DMS79 (cell line): ENCODE measurements at regions not wholly inside any gene's neighbourhood (a gene's known extent, or its start where the extent isn't known, plus 50 kb on each side); places are given as distances from the start of the nearest gene placed in this dataset.
"Not testable (repeated sequence)": the region's sequence is repeated elsewhere in the genome, so short reads cannot be mapped to it uniquely, and the experiment has no call there.

ENCODE experiments used
- DNase-seq: peaks from one replicate; lab custom pipeline; 2025; lab: John Stamatoyannopoulos, UW

DNA sequence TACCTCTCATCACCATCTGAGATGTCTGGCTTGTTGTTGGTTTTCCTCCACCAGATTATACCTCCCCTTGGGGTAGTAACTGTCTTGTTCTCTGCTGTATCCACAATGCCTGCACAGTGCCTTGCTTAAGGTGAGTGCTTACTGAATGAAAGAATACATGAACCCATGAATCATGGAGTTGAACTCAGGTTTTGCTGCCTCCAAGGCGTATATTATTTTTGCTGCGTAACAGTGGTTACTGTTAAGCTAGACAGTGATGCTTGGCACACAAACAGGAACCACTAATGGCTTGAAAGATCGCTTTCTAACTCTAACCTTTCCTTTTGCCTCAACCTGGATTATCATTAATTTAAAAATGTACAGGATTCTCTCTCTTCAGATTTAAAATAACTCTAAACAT lies 695.8 kb downstream of the TOX3 start:
- DNase-seq: no peak

DNA sequence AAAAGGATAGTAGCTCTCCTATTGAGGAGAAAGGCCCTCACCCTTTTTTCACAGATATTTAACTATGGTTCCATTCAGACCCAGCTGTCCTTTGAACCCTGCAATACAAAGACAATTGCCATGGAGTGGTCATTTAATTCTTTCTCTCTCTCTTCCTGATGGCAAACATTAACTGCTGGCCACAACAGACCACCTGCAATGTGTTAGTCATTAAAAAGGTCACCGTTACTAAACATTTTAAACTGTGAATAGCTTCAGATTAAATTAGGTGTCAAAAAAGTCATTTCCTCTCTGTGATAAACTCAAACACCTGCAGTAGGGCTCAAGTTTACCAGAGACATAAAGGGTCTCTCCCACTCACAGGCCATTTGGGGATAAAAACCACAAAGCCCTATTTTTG lies 697.2 kb downstream of the TOX3 start:
- no peak for DNase-seq

DNA sequence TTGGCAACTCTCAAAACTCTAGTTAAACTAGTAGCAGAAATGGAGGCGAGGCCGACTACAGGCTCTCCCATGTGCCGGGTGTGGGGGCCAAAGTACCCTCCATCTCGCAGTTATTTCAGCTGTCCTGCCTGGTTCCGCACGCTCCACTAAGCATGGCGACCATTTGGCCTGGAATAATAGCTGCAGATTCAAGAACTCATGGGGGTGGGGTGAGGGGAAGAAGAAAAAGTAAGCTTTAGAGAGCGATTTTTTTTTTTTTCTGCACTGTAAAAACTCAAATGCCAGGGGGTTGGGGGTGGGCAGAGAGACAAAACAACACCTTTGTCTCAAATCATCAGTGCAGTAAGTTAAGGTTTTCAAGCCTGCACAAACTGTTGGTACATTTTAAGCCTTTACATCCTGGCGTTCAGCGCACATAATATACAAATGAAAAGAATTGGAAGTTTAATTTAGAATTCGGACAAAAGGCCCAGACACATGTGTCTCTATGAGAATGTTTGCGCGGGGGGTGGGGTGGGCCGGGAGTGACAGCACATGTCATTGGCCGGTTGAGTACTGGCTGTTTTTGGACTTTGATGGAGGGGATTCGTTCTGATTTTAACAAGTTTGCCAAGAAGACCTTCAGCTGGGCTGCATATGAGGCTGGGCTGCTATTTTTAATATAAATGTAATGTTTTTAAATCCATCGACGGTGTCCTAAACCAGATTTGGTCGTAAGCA lies 694.7 kb upstream of the SALL1 start:
- DNase-seq: no peak

DNA sequence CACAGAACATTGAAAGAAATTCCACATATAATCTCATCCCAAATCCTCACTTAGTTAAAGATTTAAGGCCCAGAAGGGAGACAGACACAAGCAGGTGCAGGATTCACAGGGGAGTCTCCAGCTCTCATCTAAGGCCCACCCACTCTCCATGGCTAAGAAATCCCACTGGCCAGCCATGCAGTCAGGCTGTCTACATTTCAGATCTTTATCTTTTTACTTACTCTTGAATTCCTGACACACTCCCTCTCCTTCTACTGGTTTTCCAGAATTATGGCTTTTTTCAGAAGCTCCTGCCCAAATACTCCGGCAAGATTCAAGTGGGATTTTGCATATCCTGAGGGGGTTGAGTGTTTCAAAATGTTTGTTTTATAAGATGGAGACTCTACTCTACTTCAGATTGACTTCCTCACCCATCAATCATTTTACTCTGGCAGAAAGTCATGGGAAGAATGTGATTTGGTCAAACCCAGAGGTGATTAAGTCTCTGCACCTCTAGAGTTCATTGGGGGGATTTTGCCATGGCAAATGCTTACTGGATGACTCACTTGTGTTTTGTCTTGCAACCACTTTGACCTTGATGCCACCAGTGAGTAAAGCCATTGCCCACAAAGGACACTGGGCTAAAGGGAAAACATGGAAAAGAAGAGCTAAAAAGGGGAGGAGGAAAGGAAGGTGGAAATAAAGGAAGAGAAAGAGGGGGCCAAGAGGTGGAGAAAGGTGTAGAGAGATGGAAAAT lies 688.8 kb upstream of the SALL1 start:
- DNase-seq: no peak

DNA sequence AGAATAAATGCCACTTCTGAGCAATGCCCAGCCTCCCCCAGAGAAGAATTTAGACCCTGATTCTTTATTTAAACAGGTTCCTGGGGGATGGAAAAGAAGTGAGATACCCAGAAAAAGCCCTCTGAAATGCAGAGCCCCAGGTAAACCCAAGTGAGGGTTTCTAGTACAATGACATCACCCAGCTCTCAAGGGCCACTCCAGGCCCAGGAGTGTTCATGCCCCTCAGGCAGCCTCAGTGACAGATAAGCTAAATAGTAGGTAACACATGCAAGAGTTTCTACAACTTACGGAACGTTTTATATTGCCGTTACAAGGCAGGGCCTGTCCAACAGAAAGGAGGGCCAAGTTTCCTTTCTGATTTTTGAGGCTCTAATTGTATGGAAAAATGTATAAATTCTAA lies 683.7 kb upstream of the SALL1 start:
- DNase-seq: no peak

DNA sequence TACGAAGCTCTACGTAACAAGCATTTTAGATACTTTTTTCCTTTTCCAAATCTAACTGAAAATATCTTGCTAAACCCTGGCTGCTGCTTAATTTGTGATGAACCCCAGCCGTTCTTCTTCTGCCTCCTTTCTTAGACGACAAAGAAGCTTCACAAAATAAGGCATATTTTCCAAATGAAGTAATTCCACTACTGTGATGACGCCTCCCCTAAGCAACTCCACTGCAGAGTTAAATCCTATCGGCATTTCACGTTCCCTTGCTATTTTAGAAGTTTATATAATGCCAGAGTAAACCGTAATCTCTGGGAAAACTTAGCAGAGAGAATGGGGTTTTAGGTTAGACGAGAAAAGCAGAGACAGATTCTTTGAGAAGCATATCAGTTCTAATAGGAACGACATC lies 683.1 kb upstream of the SALL1 start:
- no peak for DNase-seq

DNA sequence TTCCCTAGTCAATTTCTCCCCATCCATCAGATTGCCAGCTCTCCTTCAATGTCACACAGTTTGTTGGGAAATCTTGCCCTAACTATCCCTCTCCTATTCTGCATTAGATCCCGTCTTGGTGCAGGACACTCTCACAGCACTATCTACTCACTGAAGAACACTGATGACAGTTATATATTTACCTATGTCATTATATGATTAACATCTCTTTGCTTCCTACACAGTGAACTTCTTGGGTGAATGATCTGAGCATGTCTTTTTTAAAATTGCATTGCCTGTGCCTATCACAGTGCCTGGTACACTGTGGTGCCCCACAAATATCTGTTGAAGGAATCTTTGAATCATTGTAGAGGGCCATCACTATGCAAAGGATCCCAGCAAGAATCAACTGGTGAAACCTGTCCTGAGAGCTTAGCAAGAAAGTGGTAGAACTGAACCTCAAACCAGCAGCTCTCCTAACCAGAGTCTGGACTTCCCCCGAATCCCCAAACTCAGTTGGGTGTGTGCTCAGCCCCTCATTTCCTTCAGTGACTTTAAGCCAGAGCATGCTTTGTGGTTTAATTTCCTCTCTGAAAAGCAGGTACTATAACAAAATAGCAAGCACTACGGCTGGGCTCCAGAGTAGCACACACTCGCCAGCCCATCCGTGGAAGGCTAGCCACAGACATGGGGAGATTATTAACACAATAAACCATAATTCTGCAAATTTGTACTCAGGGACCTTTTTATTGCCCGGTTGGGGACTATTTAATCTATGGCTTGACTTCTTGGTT lies 680.7 kb upstream of the SALL1 start:
- DNase-seq: no peak

DNA sequence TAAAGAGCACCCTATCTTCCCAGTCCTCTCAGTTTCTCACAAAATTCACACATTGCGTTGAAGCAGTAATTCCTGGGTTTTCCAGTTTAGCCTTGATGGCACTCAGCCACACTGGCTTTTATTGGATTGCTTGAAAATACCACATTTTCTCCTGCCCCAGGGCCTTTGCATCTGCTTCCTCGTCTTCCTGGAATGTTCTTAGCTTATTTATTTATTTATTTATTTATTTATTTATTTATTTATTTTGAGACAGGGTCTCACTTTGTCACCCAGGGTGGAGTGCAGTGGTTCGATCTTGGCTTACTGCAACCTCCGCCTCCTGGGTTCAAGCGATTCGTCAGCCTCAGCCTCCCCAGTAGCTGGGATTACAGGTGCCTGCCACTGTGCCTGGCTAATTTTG lies 680.0 kb upstream of the SALL1 start:
- not testable (repeated sequence) for DNase-seq

DNA sequence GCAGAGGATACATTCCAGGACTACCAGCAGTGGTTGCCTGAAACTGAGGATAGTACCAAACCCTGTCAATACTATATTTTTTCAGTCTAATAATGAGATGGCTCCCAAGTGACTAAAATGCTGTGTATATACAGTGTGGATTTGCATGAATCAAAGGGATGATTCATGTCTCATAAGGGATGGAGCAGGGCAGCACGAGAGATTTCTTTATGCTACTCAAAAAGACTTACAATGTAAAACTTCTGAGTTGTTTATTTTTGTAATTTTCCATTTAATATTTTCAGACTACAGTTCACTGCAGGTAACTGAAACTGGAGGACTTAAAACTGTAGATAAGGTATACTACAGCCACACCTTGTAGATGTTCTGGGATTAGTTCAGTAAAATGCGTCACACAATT lies 674.7 kb upstream of the SALL1 start:
- no peak for DNase-seq

DNA sequence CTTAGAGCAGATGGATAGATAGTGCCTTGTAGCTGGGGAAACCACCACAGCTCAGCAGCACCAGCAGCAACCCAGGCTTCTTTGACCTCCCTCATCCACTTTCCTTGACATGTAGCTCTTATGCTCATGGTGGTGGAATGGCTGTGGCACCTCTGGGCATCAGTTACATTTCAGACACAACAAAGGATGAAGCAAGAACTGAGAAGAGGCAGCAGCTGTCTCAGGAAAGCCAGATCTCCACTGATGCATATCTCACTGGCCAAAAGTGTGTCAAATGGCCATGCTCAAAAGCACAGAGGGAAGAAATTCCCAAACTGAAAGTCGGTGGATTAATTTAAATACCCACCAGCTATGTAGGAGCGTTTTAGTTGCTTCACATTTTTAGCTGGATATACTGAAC lies 671.4 kb upstream of the SALL1 start:
- DNase-seq: no peak

DNA sequence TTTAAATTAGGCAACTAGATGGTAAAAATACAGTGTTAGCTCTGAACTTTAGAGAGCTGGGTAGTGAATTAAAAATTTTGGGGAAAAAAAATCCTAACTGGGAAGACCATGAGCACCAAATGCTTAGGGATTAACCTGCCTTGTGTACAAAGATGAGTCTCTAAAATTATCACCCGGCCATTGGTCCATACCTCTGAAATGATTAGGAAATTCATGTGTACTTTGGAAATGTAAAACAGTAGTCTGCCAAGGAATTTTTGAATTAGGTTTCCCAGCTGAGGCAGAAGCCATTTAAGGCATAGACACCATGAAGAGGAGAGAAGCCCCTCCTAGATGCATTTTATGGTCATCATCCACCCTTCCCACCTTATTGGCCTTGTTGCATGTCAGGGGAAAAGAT lies 670.5 kb upstream of the SALL1 start:
- no peak for DNase-seq

DNA sequence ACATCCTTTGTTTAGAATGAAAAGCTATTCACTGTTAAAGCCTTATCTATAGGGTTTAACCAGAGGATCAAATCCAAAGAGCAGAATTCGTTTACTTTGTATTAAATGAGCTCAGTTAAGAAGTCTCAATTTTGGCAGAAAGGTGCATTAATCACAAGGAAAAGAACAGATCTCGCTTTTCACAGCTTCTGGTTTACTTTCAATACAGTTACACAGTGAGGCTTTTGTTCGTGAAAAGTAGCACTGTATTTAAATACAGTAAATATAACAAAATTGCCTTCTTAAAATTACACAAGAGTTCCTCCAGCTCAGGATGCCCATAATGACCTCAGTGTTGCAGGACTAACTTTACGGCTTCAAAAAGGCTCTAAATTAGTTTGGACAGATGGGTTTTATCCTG lies 669.1 kb upstream of the SALL1 start:
- DNase-seq: no peak

DNA sequence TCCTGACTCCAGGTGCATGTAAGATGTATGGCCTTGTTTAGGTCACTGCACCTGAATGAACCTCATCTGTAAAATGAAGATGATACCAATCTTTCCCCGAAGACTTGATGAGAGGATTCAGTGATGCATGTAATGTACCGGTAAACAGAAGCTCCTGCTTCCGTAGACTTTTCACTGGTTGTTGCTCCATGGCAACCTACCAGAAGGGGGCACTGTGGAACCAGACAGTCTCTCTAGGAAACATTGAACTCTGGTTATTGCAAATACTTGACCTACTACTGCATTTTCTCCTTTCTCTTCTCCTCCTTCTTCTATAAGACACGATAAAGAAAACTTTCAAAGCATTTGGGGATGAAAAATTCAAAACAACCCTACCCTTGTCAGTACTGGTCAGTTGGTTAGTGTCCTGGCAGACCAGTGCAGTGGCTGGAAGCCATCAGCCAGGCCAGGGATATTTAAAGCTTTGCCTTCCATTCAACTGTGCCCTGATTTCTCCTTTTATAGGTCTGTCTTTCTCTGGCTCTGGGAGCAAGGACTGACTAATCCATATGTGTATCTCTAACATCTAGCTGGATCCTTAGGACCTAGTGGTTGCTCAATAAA lies 667.4 kb upstream of the SALL1 start:
- DNase-seq: no peak

DNA sequence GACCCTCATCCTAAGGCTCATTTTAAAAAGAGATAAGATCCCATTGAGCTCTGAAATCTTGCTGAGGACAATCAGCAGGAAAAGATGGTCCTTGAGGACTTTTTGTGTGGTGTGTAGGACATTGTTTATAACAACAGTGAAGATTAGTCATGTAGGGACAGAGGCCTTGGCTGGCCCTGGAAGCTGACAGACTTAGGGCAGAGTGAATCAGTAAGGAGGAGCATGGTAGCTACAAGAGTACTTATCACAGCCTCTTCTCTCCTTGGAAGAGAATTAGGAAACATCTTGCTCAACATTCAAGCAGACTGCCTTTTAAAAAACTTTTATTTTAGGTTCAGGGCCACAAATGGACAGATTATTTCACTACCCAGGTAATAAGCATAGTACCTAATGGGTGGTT lies 665.9 kb upstream of the SALL1 start:
- no peak for DNase-seq

DNA sequence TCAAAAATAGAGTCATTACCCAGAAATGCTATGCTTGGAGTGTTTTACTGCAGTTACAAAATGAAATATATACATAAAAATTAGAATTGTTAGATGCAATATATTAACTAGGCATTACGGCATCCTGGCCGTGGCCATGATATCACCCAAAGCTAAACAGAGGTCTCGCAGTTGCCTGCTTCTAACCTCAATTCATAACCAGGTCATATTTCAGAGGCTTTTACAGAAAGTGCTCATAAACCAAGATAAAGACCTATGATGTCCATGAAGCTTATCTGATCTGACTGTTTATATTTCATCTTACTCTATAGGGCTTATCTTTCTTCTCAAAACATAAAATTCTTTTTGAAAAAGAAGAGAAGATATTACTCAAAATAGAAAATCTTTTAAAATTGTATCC lies 664.5 kb upstream of the SALL1 start:
- DNase-seq: no peak

DNA sequence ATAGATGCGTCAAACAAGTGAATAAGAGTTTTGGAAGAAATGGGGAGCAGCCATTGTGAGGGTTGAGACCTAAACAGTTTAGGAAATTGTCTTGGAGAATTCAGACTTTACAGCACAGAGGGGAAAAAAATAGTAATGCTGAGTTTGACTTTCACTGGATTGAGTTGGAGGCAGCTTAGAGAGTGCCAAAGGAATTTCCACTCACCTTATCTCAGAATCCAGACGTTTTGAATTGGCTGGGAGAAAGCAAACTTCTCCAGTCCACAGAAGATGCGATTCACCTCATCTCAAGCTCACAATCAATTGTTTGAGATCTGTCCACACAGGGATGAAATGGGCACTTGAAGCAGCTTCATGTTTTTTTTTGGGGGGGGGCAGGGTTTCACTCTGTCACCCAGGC lies 663.5 kb upstream of the SALL1 start:
- no peak for DNase-seq

DNA sequence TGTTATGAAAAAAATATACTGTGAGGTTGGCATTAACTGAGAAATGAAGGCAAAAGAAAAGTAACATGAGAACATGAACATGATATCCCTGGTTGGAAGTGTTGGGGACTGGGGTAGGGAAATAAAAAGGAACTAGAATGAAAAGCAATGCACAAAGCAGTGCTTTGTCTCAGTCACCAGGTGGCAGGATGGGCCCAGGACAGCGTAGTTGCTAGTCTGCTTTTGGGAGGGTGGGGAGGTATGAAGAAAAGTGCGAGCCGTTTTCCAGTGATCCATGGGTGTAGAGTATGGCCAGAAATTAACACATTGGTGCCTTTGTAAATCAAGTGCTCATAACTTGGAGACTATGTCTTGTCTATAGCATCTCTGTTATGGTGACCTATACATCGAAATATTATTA lies 662.5 kb upstream of the SALL1 start:
- DNase-seq: no peak

DNA sequence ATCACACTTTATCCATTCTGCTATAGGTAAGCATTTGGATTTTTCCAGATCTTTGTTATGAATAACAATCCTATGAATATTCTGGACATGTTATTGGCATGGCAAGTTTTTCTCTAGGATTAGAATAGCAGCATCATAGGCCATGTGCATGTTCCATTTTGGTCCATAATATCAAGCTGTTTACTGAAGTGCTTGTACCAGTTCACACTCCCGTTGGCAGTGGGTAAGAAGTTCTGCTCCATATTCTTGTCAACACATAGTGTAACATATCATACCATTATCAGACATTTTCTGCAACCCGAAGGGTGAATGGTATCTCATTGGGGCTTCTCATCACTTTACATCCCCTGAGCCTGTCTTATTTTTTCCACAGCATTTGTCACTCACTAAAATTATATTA lies 661.9 kb upstream of the SALL1 start:
- no peak for DNase-seq

DNA sequence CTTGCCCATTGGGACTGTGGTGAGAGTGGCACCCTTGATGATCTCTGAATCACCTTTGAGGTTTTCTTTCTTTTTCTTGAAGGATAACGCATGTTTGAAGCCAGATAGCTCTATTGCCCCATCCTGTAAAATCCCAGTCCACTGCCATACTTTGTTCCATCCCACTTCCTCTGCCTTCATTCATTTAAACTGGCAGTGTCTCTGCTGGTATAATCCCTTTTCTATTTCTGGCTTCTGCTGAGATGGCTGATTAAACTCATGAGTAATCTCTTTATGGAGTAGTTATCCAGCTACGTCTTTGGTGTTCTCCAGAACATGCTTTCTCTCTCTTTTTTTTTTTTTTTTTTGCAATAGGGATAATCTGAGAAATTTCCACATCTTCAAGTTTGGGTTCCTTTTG lies 656.5 kb upstream of the SALL1 start:
- no peak for DNase-seq

DNA sequence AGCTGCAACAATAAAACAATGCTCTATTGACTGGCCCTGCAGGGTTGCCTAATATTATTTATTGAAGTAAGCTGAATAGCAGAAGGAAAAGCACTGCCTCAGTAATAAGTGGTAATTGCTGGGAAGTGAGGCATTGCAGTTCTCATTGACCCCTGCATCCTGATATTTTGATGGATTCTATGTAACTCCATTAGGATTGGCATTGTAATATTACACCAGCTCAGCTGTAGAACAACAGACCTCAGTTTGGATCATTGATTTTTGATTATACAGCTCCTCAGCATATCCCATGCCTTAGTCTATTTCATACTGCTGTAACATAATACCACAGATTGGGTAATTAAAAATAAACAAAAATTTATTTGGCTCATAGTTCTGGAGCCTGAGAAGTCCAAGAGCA lies 650.6 kb upstream of the SALL1 start:
- DNase-seq: no peak

DNA sequence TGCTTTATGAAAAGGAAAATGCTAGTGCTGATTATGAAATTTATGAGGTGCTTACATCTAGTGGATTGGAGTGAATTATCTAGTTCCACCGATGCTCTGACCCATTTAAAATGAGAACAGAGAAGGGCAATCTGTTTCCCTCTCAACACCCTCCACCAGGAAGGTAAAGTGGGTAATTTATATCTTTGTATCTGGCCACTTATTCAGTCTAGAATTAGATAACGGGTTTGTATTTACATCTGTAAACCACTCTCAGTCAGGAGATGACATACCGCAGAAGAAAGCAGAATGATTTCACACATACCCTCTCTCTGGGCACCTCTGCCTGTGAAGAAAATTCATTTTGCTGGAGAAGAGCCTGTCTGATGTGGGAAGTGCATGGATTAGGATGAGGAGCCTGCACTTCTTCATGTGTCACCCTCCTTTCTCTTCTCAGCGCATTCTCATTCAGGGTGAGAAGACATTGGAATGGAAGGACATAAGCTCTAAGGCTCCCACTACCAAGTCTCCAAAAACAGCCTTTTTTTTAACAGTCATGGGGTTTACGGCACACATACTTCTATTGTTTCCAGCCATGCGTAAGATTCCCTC lies 646.7 kb upstream of the SALL1 start:
- DNase-seq: no peak

DNA sequence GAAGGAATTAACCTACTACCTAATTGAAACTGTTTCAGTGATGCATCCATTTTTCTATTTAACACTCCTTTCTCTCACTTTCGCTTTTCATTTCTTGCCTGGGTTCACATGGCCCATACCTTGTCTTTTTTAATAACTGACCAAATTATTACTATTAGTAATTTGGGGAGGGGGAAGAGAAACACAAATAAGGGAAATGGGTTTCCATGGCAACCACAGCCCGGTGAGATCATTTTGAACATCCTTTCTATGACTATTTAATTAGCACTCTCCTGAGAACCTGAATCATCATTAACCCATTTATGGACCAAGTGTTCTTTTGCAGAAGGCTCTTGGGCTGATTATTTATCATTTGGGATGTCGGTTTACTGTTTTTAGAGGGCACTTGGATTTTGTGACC lies 628.2 kb upstream of the SALL1 start:
- DNase-seq: no peak
